Endothelial cell of umbilical vein (primary cell): ENCODE measurements at regions not wholly inside any gene's neighbourhood (a gene's known extent, or its start where the extent isn't known, plus 50 kb on each side); places are given as distances from the start of the nearest gene placed in this dataset.

Source experiments
- BruUV-seq: library from RNA; stranded (reverse); fragments of 400-500 nt; replicated peaks from 2 replicates; lab custom pipeline; 2021; lab: Mats Ljungman, UMichigan
- CTCF ChIA-PET: fragments of 300-600, 350-600 bp; sonication (Branson Sonifier 250); formaldehyde crosslinking; loops from one replicate; lab custom pipeline; 2021; ENCODE audit warnings: antibody characterized with exemption, inconsistent platforms; lab: Charles Lee
- POLR2A ChIA-PET: fragments of 300-600, 350-600 bp; sonication (Branson Sonifier 250); formaldehyde crosslinking; loops from one replicate; lab custom pipeline; 2021; ENCODE audit warnings: antibody characterized with exemption, inconsistent platforms; lab: Charles Lee
- DNase-seq: peaks from one replicate; pipeline ENCODE4 v3.0.0-alpha.2; 2011; ENCODE audit warnings: low read depth, low spot score
- FAIRE-seq: peaks from 2 replicates; lab custom pipeline; 2011; peaks lifted over from hg19 to GRCh38; lab: Jason Lieb, UNC
- H2AFZ ChIP-seq: 2 replicates; pipeline ENCODE4 v1.6.0; 2012; ENCODE audit warnings: low read depth, low read length, control low read depth, inconsistent platforms
- H3K27ac ChIP-seq: 2 replicates; pipeline ENCODE4 v1.5.1; 2011; ENCODE audit warnings: low read depth, mild to moderate bottlenecking, control low read depth, low read length, moderate library complexity; ENCODE audit not compliant: insufficient read depth
- H3K27me3 ChIP-seq, 2 experiments: 2 replicates each; pipeline versions ENCODE4 v1.6.0 to v1.6.1; 2011; ENCODE audit warnings: low read length in 2 of 2, mixed read lengths in 1 of 2; ENCODE audit not compliant: control insufficient read depth in 2 of 2, insufficient read depth in 2 of 2
- H3K36me3 ChIP-seq, 2 experiments: 2 replicates in 1 of 2; 3 replicates in 1 of 2; pipeline ENCODE4 v1.5.1; 2011; ENCODE audit warnings: low read length in 2 of 2, mild to moderate bottlenecking in 1 of 2, moderate library complexity in 1 of 2; ENCODE audit not compliant: control insufficient read depth in 2 of 2, insufficient read depth in 2 of 2; ENCODE audit errors: extremely low read depth in 1 of 2
- H3K4me1 ChIP-seq: 3 replicates; pipeline ENCODE4 v1.5.1; 2011; ENCODE audit warnings: mild to moderate bottlenecking, low read length; ENCODE audit not compliant: control insufficient read depth, insufficient read depth; ENCODE audit errors: extremely low read depth
- H3K4me2 ChIP-seq: 2 replicates; pipeline ENCODE4 v1.6.1; 2011; ENCODE audit warnings: low read length, control low read depth, mixed read lengths; ENCODE audit not compliant: insufficient read depth
- H3K4me3 ChIP-seq, 3 experiments: fragments of 200-600 bp in 1 of 3; sonication (generic), shearing (Covaris generic) in 1 of 3; replicated peaks in 1 of 3; 2 replicates each; pipeline ENCODE4 v1.5.1; 2011 to 2016; ENCODE audit warnings: control low read depth in 3 of 3, low read length in 3 of 3, mild to moderate bottlenecking in 2 of 3, inconsistent platforms in 1 of 3, low read depth in 1 of 3, moderate library complexity in 1 of 3; ENCODE audit not compliant: insufficient read depth in 1 of 3
- H3K79me2 ChIP-seq: 2 replicates; pipeline ENCODE4 v1.6.0; 2012; ENCODE audit warnings: low read length, inconsistent platforms; ENCODE audit not compliant: control insufficient read depth, insufficient read depth
- H3K9ac ChIP-seq: replicated peaks from 2 replicates; pipeline ENCODE3; 2011; ENCODE audit warnings: low read length, control low read depth; ENCODE audit not compliant: insufficient read depth; ENCODE audit errors: extremely low read depth
- H3K9me1 ChIP-seq: replicated peaks from 3 replicates; pipeline ENCODE4 v1.6.0; 2011; ENCODE audit warnings: mild to moderate bottlenecking, low read length; ENCODE audit not compliant: control insufficient read depth, insufficient read depth; ENCODE audit errors: extremely low read depth
- H3K9me3 ChIP-seq: replicated peaks from 2 replicates; pipeline ENCODE4 v1.5.1; 2012; ENCODE audit warnings: low read length, inconsistent platforms; ENCODE audit not compliant: control insufficient read depth, insufficient read depth
- H4K20me1 ChIP-seq: replicated peaks from 2 replicates; pipeline ENCODE3; 2011; ENCODE audit warnings: mild to moderate bottlenecking, low read length; ENCODE audit not compliant: control insufficient read depth, insufficient read depth; ENCODE audit errors: extremely low read depth
- CTCF ChIP-seq, 2 donors: IDR thresholded peaks; 1 replicate in 1 of 2; 2 replicates in 1 of 2; pipeline ENCODE4 v1.5.1; 2011; ENCODE audit warnings: low read length in 2 of 2, mild to moderate bottlenecking in 2 of 2, moderate library complexity in 2 of 2, control low read depth in 1 of 2, inconsistent platforms in 1 of 2, low read depth in 1 of 2; ENCODE audit not compliant: insufficient read depth in 1 of 2; ENCODE audit errors: extremely low read depth in 1 of 2
- EZH2 ChIP-seq: IDR thresholded peaks from 2 replicates; pipeline ENCODE4 v1.6.1; 2012; ENCODE audit warnings: borderline replicate concordance, low read depth, mild to moderate bottlenecking, moderate library complexity, low read length, inconsistent platforms; ENCODE audit not compliant: severe bottlenecking
- FOS ChIP-seq: IDR thresholded peaks from 2 replicates; pipeline ENCODE4 v1.6.1; 2011; ENCODE audit warnings: mild to moderate bottlenecking, low read length, moderate library complexity, borderline replicate concordance; ENCODE audit not compliant: insufficient read depth
- GATA2 ChIP-seq: IDR thresholded peaks from 2 replicates; pipeline ENCODE4 v1.7.0; 2011; ENCODE audit warnings: low read depth, mild to moderate bottlenecking, moderate library complexity, mixed read lengths, low read length; ENCODE audit not compliant: insufficient read length, insufficient read depth
- JUN ChIP-seq: IDR thresholded peaks from 2 replicates; pipeline ENCODE4 v1.6.1; 2011; ENCODE audit warnings: borderline replicate concordance, low read depth; ENCODE audit not compliant: insufficient read length, insufficient read depth
- MYC ChIP-seq: IDR thresholded peaks from one replicate; pipeline ENCODE4 v1.6.1; 2011; ENCODE audit warnings: mild to moderate bottlenecking, low read depth, low read length
- POLR2A ChIP-seq: IDR thresholded peaks from 2 replicates; pipeline ENCODE4 v1.6.1; 2012; ENCODE audit warnings: low read depth, mild to moderate bottlenecking, control low read depth, low read length
- POLR2AphosphoS5 ChIP-seq: IDR thresholded peaks from 2 replicates; pipeline ENCODE4 v1.6.1; 2012; ENCODE audit warnings: low read depth, mild to moderate bottlenecking, control low read depth, low read length, moderate library complexity; ENCODE audit not compliant: insufficient read depth
- dilution Hi-C: fragments of 300-500 bp; cut with MboI; formaldehyde crosslinking; loops from one replicate; pipeline ENCODE4 v1.15.0; 2019; ENCODE audit warnings: low sequenced_read_pairs; ENCODE audit not compliant: extremely low pct_ligation_motif_present
- intact Hi-C: fragments of 100-400 bp; cut with micrococcal nuclease; formaldehyde crosslinking; loops from one replicate; pipeline ENCODE4 v1.10.0; 2022
- TF ChIP-seq, protein P1 (sequence below): IDR thresholded peaks from 2 replicates; pipeline ENCODE4 v1.6.1; 2011; ENCODE audit not compliant: insufficient read depth, insufficient read length

DNA sequence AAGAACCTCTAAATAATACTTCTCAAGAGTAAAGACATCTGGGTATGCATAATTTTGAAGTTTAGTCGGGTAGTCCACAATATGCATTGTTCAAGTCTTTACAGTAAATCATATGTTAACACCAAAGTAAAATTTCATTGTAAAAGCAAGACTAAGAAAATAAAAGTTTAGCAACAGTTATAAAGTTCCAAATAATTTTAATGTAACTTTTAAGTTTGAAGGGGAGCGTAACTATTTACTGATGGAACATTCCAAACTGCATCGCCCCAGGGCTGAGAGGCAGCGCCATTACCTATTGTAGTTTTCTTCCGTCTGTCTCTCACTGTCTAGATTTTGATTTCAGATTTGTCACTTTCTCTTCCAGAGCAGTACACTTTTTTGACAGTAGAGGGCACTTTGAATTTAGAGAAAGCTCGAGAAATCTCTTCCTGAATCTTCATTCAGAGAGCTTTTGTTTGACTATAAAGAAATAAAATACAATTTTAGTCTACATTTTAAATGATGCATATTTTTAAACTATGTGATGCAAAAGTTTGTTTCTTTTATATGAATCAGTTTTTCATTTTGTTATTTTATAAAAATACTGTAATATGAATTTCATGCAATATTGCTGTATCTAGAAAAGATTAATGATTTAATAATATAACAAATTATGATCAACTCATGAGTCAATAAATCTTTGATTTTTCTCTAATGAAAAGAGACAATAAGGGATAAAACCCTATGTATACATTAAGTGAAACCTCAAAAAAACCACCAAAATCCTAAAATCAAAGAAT, 389.8 kb downstream of the FIGN start:
- FAIRE-seq = no peak

More for the DNA sequence above, 389.8 kb downstream of the FIGN start:
- H3K27me3 ChIP-seq = no peaks in the 10 kb centered on the region
- H3K4me3 ChIP-seq = no peak overlapping the region
- TF ChIP-seq JUN (no peak), POLR2AphosphoS5 (no peak), MYC (no peak), GATA2 (peak; percentile 33), CTCF (IDR thresholded peaks at IDR 0.05; ENCODE audit: extremely low read depth in 1 of 2, insufficient read depth in 1 of 2, low read depth in 1 of 2, low read length in 2 of 2) (peak; percentile 52 to 57), FOS (no peak), EZH2 (no peak), POLR2A (no peak)
- TF ChIP-seq, protein P1, sequence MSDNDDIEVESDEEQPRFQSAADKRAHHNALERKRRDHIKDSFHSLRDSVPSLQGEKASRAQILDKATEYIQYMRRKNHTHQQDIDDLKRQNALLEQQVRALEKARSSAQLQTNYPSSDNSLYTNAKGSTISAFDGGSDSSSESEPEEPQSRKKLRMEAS = no peak
- CTCF ChIA-PET = interaction anchor here (0.6 to 2.1 kb wide), 77 partner anchors 8 to 1192 kb away, joined by 3 to 72 read pairs (median 4); partner anchors contain the start of gene FIGN
- POLR2A ChIA-PET = interaction anchor here (0.5 kb wide), 1 partner anchor 99 kb away, joined by 4 read pairs; no protein-coding TSS in a partner anchor
- H3K36me3 ChIP-seq = no peaks in the 10 kb centered on the region
- no peaks in the 10 kb centered on the region for H3K9me1 ChIP-seq
- H3K9ac ChIP-seq = peak overlapping the region; percentile 73
- BruUV-seq = no TSS peak
- no peak overlapping the region for H3K27ac ChIP-seq
- H2AFZ ChIP-seq = peak overlapping the region; percentile 63
- peak; percentile 80 for DNase-seq
- H3K4me2 ChIP-seq = peak overlapping the region; percentile 70
- intact Hi-C loops (loop anchor here (1.0 to 10.0 kb wide), 9 partner anchors 155 to 1191 kb away; no protein-coding TSS in a partner anchor), dilution Hi-C loops (no loop called here)
- H3K4me1 ChIP-seq = peaks cover 53% of the 10 kb centered on the region
- H4K20me1 ChIP-seq = no peaks in the 10 kb centered on the region
- no peaks in the 10 kb centered on the region for H3K9me3 ChIP-seq
- no peaks in the 10 kb centered on the region for H3K79me2 ChIP-seq
